ENCODE measurements at regions not wholly inside any gene's neighbourhood (a gene's known extent, or its start where the extent isn't known, plus 50 kb on each side); places are given as distances from the start of the nearest gene placed in this dataset.
A peak's percentile ranks its signal among the peaks of the same experiment; 100 is the strongest.

- no peak for DNase-seq (ENCODE audit: low read depth)
- no peak for TF ChIP-seq CTCF (IDR thresholded peaks at IDR 0.05; ENCODE audit: insufficient read depth, low read depth, low read length, missing control alignments)
- peak overlapping the region; percentile 34; the same call in 1 of the 2 replicates for H3K4me3 ChIP-seq (ENCODE audit: low read depth, low read length)
These were observed 245.9 kb upstream of the TLL1 start for GRCh38 chr4:165627128-165627527.

- peak; percentile 22 for DNase-seq (ENCODE audit: low read depth)
- H3K4me3 ChIP-seq (ENCODE audit: low read depth, low read length) = peak overlapping the region; percentile 34; the same call in 1 of the 2 replicates
- TF ChIP-seq CTCF (IDR thresholded peaks at IDR 0.05; ENCODE audit: insufficient read depth, low read depth, low read length, missing control alignments) = no peak
These were observed 245.5 kb upstream of the TLL1 start for GRCh38 chr4:165627548-165627947.

- TF ChIP-seq CTCF (IDR thresholded peaks at IDR 0.05; ENCODE audit: insufficient read depth, low read depth, low read length, missing control alignments) = no peak
- no peak overlapping the region for H3K4me3 ChIP-seq (ENCODE audit: low read depth, low read length)
- DNase-seq (ENCODE audit: low read depth) = no peak
These were observed 244.5 kb upstream of the TLL1 start for GRCh38 chr4:165628572-165628971.

- no peak for TF ChIP-seq CTCF (IDR thresholded peaks at IDR 0.05; ENCODE audit: insufficient read depth, low read depth, low read length, missing control alignments)
- no peak for DNase-seq (ENCODE audit: low read depth)
- no peak overlapping the region for H3K4me3 ChIP-seq (ENCODE audit: low read depth, low read length)
These were observed 242.4 kb upstream of the TLL1 start for GRCh38 chr4:165630671-165631070.

GRCh38 chr4:165631208-165631894 is 241.7 kb upstream of the TLL1 start:
- no peak for TF ChIP-seq CTCF (IDR thresholded peaks at IDR 0.05; ENCODE audit: insufficient read depth, low read depth, low read length, missing control alignments)
- no peak overlapping the region for H3K4me3 ChIP-seq (ENCODE audit: low read depth, low read length)
- DNase-seq (ENCODE audit: low read depth) = no peak

GRCh38 chr4:165631912-165632311 is 241.1 kb upstream of the TLL1 start:
- no peak for DNase-seq (ENCODE audit: low read depth)
- no peak overlapping the region for H3K4me3 ChIP-seq (ENCODE audit: low read depth, low read length)
- no peak for TF ChIP-seq CTCF (IDR thresholded peaks at IDR 0.05; ENCODE audit: insufficient read depth, low read depth, low read length, missing control alignments)

- TF ChIP-seq CTCF (IDR thresholded peaks at IDR 0.05; ENCODE audit: insufficient read depth, low read depth, low read length, missing control alignments) = no peak
- H3K4me3 ChIP-seq (ENCODE audit: low read depth, low read length) = no peak overlapping the region
- DNase-seq (ENCODE audit: low read depth) = no peak
These were observed 238.3 kb upstream of the TLL1 start for GRCh38 chr4:165634766-165635165.

Measured in GM12865 (cell line).